Smooth muscle cell (in vitro differentiated cells): ENCODE measurements at regions not wholly inside any gene's neighbourhood (a gene's known extent, or its start where the extent isn't known, plus 50 kb on each side); places are given as distances from the start of the nearest gene placed in this dataset.

Experiments
- DNase-seq: peaks from one replicate; lab custom pipeline; 2025; ENCODE audit not compliant: unreplicated experiment; lab: John Stamatoyannopoulos, UW
- H2AFZ ChIP-seq: fragments of 200-600 bp; sonication (generic); 2 replicates; pipeline ENCODE4 v1.6.0; 2016; ENCODE audit warnings: antibody characterized with exemption, low read depth, mild to moderate bottlenecking
- H3F3A ChIP-seq: fragments of 200-600 bp; sonication (generic); 2 replicates; pipeline ENCODE4 v1.6.0; 2017; ENCODE audit warnings: antibody characterized with exemption, low read depth
- H3K27ac ChIP-seq: fragments of 200-600 bp; sonication (generic); 2 replicates; pipeline ENCODE4 v1.5.1; 2016; ENCODE audit warnings: low read depth, mild to moderate bottlenecking
- H3K27me3 ChIP-seq: fragments of 200-600 bp; sonication (generic); 2 replicates; pipeline ENCODE4 v1.6.1; 2016; ENCODE audit warnings: low read depth, mild to moderate bottlenecking
- H3K36me3 ChIP-seq: fragments of 200-600 bp; sonication (generic); 2 replicates; pipeline ENCODE4 v1.5.1; 2016; ENCODE audit warnings: low read depth
- H3K4me1 ChIP-seq: fragments of 200-600 bp; sonication (generic); 2 replicates; pipeline ENCODE4 v1.5.1; 2016; ENCODE audit warnings: low read depth
- H3K4me2 ChIP-seq: fragments of 200-600 bp; sonication (generic); 2 replicates; pipeline ENCODE4 v1.6.0; 2016; ENCODE audit warnings: mild to moderate bottlenecking
- H3K4me3 ChIP-seq: fragments of 200-600 bp; sonication (generic); 2 replicates; pipeline ENCODE4 v1.5.1; 2016; ENCODE audit warnings: mild to moderate bottlenecking
- H3K79me2 ChIP-seq: fragments of 200-600 bp; sonication (generic); 2 replicates; pipeline ENCODE4 v1.6.0; 2016; ENCODE audit warnings: low read depth, mild to moderate bottlenecking
- H3K9ac ChIP-seq: fragments of 200-600 bp; sonication (generic); 2 replicates; pipeline ENCODE4 v1.6.0; 2016; ENCODE audit warnings: low read depth
- H3K9me3 ChIP-seq: fragments of 200-600 bp; sonication (generic); replicated peaks from 2 replicates; pipeline ENCODE4 v1.5.1; 2016; ENCODE audit warnings: low read depth
- H4K20me1 ChIP-seq: fragments of 200-600 bp; sonication (generic); 2 replicates; pipeline ENCODE4 v1.6.0; 2016; ENCODE audit warnings: low read depth
- WGBS: methylation state at CpG from one replicate; pipeline ENCODE4 v1.1.7; 2016; ENCODE audit warnings: low lambda C conversion rate; 5-methylcytosine and 5-hydroxymethylcytosine counted together
- TF ChIP-seq, protein P1 (sequence below): fragments of 200-600 bp; sonication (generic); IDR thresholded peaks from 2 replicates; pipeline ENCODE4 v1.5.1; 2017; ENCODE audit warnings: borderline replicate concordance, mild to moderate bottlenecking, antibody characterized with exemption; ENCODE audit not compliant: insufficient read depth, poor library complexity, severe bottlenecking

DNA sequence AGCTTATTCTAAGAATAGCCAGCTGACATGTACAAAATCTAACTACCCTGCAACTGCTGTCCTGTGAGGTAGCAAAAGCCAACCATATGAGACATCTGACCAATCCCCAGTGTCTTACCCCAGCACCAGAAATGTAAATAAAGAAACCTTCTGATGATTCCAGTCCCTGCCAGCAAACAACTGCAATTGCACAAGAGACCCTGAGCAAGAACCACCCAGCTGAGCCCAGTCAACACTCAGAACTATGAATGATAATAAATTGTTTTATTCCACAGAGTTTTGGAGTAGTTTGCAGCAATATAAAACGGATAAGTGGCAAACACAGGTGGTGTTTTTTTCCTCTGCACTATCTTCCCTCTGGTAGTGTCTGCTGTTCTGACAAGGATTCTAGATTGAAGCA is 94.9 kb downstream of the ERCC5 start:
- Histone ChIP-seq H3K9ac (no peak overlapping the region), H3K4me2 (no peak overlapping the region), H3K27me3 (peaks cover 12% of the 10 kb centered on the region), H3K79me2 (no peaks in the 10 kb centered on the region), H3K4me1 (peaks cover 4% of the 10 kb centered on the region), H3K36me3 (no peaks in the 10 kb centered on the region), H2AFZ (no peak overlapping the region), H3K9me3 (no peaks in the 10 kb centered on the region), H3K4me3 (no peak overlapping the region), H3F3A (no peaks in the 10 kb centered on the region), H4K20me1 (no peaks in the 10 kb centered on the region), H3K27ac (no peak overlapping the region)
- WGBS: 85% methylated on average over 1 of the region's 1 CpG
- TF ChIP-seq, protein P1, sequence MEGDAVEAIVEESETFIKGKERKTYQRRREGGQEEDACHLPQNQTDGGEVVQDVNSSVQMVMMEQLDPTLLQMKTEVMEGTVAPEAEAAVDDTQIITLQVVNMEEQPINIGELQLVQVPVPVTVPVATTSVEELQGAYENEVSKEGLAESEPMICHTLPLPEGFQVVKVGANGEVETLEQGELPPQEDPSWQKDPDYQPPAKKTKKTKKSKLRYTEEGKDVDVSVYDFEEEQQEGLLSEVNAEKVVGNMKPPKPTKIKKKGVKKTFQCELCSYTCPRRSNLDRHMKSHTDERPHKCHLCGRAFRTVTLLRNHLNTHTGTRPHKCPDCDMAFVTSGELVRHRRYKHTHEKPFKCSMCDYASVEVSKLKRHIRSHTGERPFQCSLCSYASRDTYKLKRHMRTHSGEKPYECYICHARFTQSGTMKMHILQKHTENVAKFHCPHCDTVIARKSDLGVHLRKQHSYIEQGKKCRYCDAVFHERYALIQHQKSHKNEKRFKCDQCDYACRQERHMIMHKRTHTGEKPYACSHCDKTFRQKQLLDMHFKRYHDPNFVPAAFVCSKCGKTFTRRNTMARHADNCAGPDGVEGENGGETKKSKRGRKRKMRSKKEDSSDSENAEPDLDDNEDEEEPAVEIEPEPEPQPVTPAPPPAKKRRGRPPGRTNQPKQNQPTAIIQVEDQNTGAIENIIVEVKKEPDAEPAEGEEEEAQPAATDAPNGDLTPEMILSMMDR: no peak
- no peak for DNase-seq

DNA sequence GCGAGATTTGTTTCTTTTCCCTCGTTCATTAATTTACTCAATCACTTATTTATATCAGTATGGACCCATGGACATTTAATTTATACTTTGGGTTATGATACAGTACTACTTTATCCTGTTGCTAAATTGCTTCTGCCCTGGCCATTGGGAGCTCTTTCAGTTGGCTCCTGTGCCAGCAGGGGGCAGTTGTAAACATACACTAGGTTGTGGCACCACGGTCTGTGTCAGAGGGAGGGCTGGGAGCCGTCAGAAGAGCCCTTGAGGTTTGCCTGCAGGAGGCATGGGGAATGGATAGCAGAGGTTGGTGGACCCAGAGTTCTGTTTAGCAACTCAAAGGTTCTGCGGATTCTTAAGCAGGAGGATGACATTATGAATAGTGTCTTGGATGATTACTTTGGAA is 94.3 kb downstream of the ERCC5 start:
- H4K20me1 ChIP-seq: no peaks in the 10 kb centered on the region
- H3K79me2 ChIP-seq: no peaks in the 10 kb centered on the region
- DNase-seq: no peak
- no peak overlapping the region for H3K4me2 ChIP-seq
- H3K27me3 ChIP-seq: peaks cover 16% of the 10 kb centered on the region
- no peaks in the 10 kb centered on the region for H3K9me3 ChIP-seq
- H2AFZ ChIP-seq: no peak overlapping the region
- no peaks in the 10 kb centered on the region for H3F3A ChIP-seq
- peaks cover 10% of the 10 kb centered on the region for H3K4me1 ChIP-seq
- H3K27ac ChIP-seq: no peak overlapping the region
- no peak overlapping the region for H3K4me3 ChIP-seq
- WGBS: 84% methylated on average over 5 of the region's 5 CpGs
- H3K36me3 ChIP-seq: no peaks in the 10 kb centered on the region
- TF ChIP-seq, protein P1: no peak
- H3K9ac ChIP-seq: no peak overlapping the region

DNA sequence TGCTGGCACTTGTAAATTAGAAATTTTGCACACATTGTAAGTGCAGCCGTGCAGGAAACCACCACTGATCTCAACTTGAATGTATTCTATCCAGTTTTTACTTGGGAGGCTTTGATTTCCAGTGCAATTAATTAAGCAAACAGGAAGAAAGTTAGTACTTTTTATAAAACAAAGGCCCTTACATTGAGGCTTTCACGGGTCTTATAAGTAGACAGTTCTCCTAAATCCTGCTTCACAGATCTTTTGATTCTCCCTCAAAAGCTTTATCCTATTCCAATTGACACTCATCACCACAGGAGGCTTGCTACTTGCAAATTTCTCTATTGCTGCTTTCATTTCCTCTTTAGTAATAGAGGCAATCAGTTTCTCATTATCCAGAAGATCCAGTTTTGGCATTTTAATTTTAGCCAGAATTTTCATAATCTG is 90.1 kb downstream of the ERCC5 start:
- Histone ChIP-seq H2AFZ (no peak overlapping the region), H4K20me1 (no peaks in the 10 kb centered on the region), H3K4me3 (no peak overlapping the region), H3K36me3 (no peaks in the 10 kb centered on the region), H3K4me2 (no peak overlapping the region), H3K4me1 (peaks cover 11% of the 10 kb centered on the region), H3K9me3 (no peaks in the 10 kb centered on the region), H3K9ac (no peak overlapping the region), H3K79me2 (no peaks in the 10 kb centered on the region), H3F3A (no peaks in the 10 kb centered on the region), H3K27me3 (peaks cover 15% of the 10 kb centered on the region), H3K27ac (no peak overlapping the region)
- TF ChIP-seq, protein P1: no peak
- no peak for DNase-seq
- WGBS: 75% methylated on average over 2 of the region's 2 CpGs

DNA sequence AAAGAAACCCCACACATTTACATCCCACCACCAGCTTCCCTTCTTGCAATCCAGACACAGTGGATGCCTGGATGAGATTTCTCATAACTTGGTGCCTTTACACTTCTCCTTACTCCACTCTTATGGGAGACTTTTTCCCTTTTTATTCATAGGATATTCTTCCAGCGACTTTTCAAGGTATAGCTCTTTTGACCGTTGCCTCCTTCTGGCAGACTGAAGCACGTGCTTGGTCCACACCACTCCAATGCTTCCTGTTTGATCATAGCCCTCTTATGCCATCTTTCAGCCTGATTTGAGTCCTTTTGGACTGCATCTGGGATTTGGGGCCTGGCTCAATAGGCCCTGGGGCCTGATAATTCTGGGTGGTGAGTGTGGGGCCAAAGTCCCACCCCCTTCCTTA is 87.7 kb downstream of the ERCC5 start:
- no peaks in the 10 kb centered on the region for H3K79me2 ChIP-seq
- no peaks in the 10 kb centered on the region for H3K9me3 ChIP-seq
- no peak overlapping the region for H3K4me3 ChIP-seq
- peaks cover 15% of the 10 kb centered on the region for H3K27me3 ChIP-seq
- no peaks in the 10 kb centered on the region for H3K36me3 ChIP-seq
- WGBS: 96% methylated on average over 3 of the region's 3 CpGs
- H3F3A ChIP-seq: no peaks in the 10 kb centered on the region
- DNase-seq: no peak
- no peak overlapping the region for H3K9ac ChIP-seq
- no peak overlapping the region for H2AFZ ChIP-seq
- TF ChIP-seq, protein P1: no peak
- no peak overlapping the region for H3K27ac ChIP-seq
- no peak overlapping the region for H3K4me2 ChIP-seq
- no peaks in the 10 kb centered on the region for H4K20me1 ChIP-seq
- peaks cover 13% of the 10 kb centered on the region for H3K4me1 ChIP-seq
